MM.1S (cell line): ENCODE measurements at regions not wholly inside any gene's neighbourhood (a gene's known extent, or its start where the extent isn't known, plus 50 kb on each side); places are given as distances from the start of the nearest gene placed in this dataset.
"Not testable (repeated sequence)": the region's sequence is repeated elsewhere in the genome, so short reads cannot be mapped to it uniquely, and the experiment has no call there.

Experiments
- DNase-seq: peaks from one replicate; pipeline ENCODE4 v3.0.0-alpha.2; 2015
- H2AFZ ChIP-seq: fragments of 300-600 bp; sonication (generic); 2 replicates; pipeline ENCODE4 v1.6.0; 2016; ENCODE audit warnings: antibody characterized with exemption, low read length
- H3F3A ChIP-seq: fragments of 300-600 bp; sonication (generic); 2 replicates; pipeline ENCODE4 v1.6.1; 2016; ENCODE audit warnings: mild to moderate bottlenecking, antibody characterized with exemption, low read length, moderate library complexity, mixed read lengths; ENCODE audit not compliant: insufficient read depth
- H3K27ac ChIP-seq: fragments of 300-600 bp; sonication (generic); 2 replicates; pipeline ENCODE4 v1.5.1; 2016; ENCODE audit warnings: mild to moderate bottlenecking, low read length
- H3K27me3 ChIP-seq: fragments of 300-600 bp; sonication (generic); replicated peaks from 2 replicates; pipeline ENCODE4 v1.6.0; 2016; ENCODE audit warnings: low read length; ENCODE audit not compliant: insufficient read depth
- H3K36me3 ChIP-seq: fragments of 300-600 bp; sonication (generic); replicated peaks from 2 replicates; pipeline ENCODE4 v1.6.1; 2016; ENCODE audit warnings: mild to moderate bottlenecking, low read length, mixed read lengths; ENCODE audit not compliant: insufficient read depth
- H3K4me1 ChIP-seq: fragments of 300-600 bp; sonication (generic); 2 replicates; pipeline ENCODE4 v1.6.1; 2016; ENCODE audit warnings: low read length, mixed read lengths
- H3K4me2 ChIP-seq: fragments of 300-600 bp; sonication (generic); 2 replicates; pipeline ENCODE4 v1.6.0; 2016; ENCODE audit warnings: low read depth, low read length
- H3K4me3 ChIP-seq: fragments of 300-600 bp; sonication (generic); 2 replicates; pipeline ENCODE4 v1.5.1; 2016; ENCODE audit warnings: low read length, mixed read lengths
- H3K79me2 ChIP-seq: fragments of 300-600 bp; sonication (generic); 2 replicates; pipeline ENCODE4 v1.6.1; 2016; ENCODE audit warnings: mixed run types, low read length, mixed read lengths
- H3K9ac ChIP-seq: fragments of 300-600 bp; sonication (generic); 2 replicates; pipeline ENCODE4 v1.6.1; 2016; ENCODE audit warnings: low read length, mixed read lengths
- H3K9me2 ChIP-seq: fragments of 300-600 bp; sonication (generic); replicated peaks from 2 replicates; pipeline ENCODE4 v1.6.1; 2016; ENCODE audit warnings: mild to moderate bottlenecking, low read length, mixed read lengths; ENCODE audit not compliant: insufficient read depth
- H3K9me3 ChIP-seq: fragments of 300-600 bp; sonication (generic); replicated peaks from 2 replicates; pipeline ENCODE4 v1.6.1; 2016; ENCODE audit warnings: mild to moderate bottlenecking, low read length, mixed read lengths; ENCODE audit not compliant: insufficient read depth
- H4K20me1 ChIP-seq: fragments of 300-600 bp; sonication (generic); 2 replicates; pipeline ENCODE4 v1.6.1; 2016; ENCODE audit warnings: mild to moderate bottlenecking, low read length, moderate library complexity, mixed read lengths; ENCODE audit not compliant: insufficient read depth
- EZH2 ChIP-seq: fragments of 300-600 bp; sonication (generic); optimal IDR thresholded peaks from 2 replicates; pipeline ENCODE3; 2017; ENCODE audit warnings: low read depth, mild to moderate bottlenecking, antibody characterized with exemption, low read length, mixed read lengths
- EZH2phosphoT487 ChIP-seq: fragments of 300-600 bp; sonication (generic); IDR thresholded peaks from 2 replicates; pipeline ENCODE4 v1.6.1; 2018; ENCODE audit warnings: antibody characterized with exemption, low read length
- TF ChIP-seq, protein P1 (sequence below): fragments of 300-600 bp; sonication (generic); IDR thresholded peaks from 2 replicates; pipeline ENCODE4 v1.5.1; 2016; ENCODE audit warnings: antibody characterized with exemption, low read length, mixed read lengths

DNA sequence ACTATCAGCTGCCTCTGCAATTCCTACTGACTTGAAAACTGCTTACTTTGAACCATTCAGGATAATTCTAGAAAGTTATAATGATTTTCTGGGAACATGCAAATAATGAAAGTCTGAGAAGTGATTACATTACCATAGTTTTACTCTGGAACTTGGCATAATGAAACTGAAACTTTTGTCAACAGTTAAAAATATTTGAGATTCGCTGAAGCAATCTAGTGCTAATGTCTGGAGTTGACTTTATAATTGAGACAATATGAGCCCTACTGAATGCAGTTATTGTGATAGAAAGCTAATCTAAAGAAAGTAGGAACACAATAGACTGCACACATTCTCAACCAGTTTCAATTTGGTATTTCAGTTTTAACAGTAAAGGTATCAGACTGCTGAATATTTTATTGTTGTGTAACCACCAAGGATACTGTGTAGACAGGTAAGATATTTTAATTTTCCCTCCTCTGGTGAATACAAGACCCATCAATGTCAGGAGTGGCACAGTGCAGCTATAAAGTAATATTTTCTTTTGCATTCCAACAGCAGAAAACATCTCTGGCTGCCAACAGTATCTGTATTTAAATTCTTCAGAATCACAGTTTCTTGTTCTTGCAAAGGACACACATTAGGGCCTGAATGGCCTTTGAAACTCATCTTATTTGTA lies 483.5 kb downstream of the ATP23 start:
- peak; percentile 70 for DNase-seq
- no peaks in the 10 kb centered on the region for H3K9me2 ChIP-seq
- H3K79me2 ChIP-seq, result no peaks in the 10 kb centered on the region
- H3K27me3 ChIP-seq, result no peaks in the 10 kb centered on the region
- H3K36me3 ChIP-seq, result no peaks in the 10 kb centered on the region
- H2AFZ ChIP-seq, result no peak overlapping the region
- H3F3A ChIP-seq, result peaks cover 25% of the 10 kb centered on the region
- TF ChIP-seq EZH2phosphoT487, result no peak
- TF ChIP-seq, protein P1, sequence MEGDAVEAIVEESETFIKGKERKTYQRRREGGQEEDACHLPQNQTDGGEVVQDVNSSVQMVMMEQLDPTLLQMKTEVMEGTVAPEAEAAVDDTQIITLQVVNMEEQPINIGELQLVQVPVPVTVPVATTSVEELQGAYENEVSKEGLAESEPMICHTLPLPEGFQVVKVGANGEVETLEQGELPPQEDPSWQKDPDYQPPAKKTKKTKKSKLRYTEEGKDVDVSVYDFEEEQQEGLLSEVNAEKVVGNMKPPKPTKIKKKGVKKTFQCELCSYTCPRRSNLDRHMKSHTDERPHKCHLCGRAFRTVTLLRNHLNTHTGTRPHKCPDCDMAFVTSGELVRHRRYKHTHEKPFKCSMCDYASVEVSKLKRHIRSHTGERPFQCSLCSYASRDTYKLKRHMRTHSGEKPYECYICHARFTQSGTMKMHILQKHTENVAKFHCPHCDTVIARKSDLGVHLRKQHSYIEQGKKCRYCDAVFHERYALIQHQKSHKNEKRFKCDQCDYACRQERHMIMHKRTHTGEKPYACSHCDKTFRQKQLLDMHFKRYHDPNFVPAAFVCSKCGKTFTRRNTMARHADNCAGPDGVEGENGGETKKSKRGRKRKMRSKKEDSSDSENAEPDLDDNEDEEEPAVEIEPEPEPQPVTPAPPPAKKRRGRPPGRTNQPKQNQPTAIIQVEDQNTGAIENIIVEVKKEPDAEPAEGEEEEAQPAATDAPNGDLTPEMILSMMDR, result no peak
- TF ChIP-seq EZH2, result no peak
- peak overlapping the region; percentile 46 for H3K4me3 ChIP-seq
- peak overlapping the region; percentile 96 for H3K27ac ChIP-seq
- H3K9me3 ChIP-seq, result no peaks in the 10 kb centered on the region
- H3K4me1 ChIP-seq, result peaks cover 31% of the 10 kb centered on the region
- H3K4me2 ChIP-seq, result peak overlapping the region; percentile 73
- H3K9ac ChIP-seq, result peak overlapping the region; percentile 56; the same call in 1 of the 2 replicates
- H4K20me1 ChIP-seq, result no peaks in the 10 kb centered on the region

- Histone ChIP-seq H3K27ac (peak overlapping the region; percentile 96), H4K20me1 (no peaks in the 10 kb centered on the region), H3K4me2 (peak overlapping the region; percentile 73), H3K9me3 (no peaks in the 10 kb centered on the region), H3K4me3 (peak overlapping the region; percentile 48), H3K36me3 (no peaks in the 10 kb centered on the region), H3K79me2 (no peaks in the 10 kb centered on the region), H3K9ac (peak overlapping the region; percentile 56), H3K27me3 (no peaks in the 10 kb centered on the region), H2AFZ (peak overlapping the region; percentile 63), H3K9me2 (no peaks in the 10 kb centered on the region), H3F3A (peaks cover 25% of the 10 kb centered on the region), H3K4me1 (peaks cover 31% of the 10 kb centered on the region)
- no peak for TF ChIP-seq EZH2phosphoT487
- TF ChIP-seq, protein P1, result no peak
- no peak for TF ChIP-seq EZH2
- DNase-seq, result peak; percentile 87
Observed at GRCh38 chr12:58425481-58426392, 484.4 kb downstream of the ATP23 start.

DNA sequence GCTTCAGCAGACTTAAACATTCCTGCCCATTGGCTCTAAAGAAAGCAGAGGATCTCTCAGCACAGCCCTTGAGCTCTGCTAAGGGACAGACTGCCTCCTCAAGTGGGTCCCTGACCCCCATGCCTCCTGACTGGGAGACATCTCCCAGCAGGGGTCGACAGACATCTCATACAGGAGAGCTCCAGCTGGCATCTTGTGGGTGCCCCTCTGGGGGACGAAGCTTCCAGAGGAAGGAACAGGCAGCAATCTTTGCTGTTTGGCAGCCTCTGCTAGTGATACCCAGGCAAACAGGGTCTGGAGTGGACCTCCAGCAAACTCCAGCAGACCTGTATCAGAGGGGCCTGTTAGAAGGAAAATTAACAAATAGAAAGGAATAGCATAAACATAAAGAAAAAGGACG lies 485.1 kb downstream of the ATP23 start:
- H2AFZ ChIP-seq, result peak overlapping the region; percentile 63; the same call in 1 of the 2 replicates
- not testable (repeated sequence) for DNase-seq, H3K79me2 ChIP-seq, H4K20me1 ChIP-seq, H3K27me3 ChIP-seq, H3K9me2 ChIP-seq, H3K4me3 ChIP-seq, H3K36me3 ChIP-seq, H3K9me3 ChIP-seq
- peak overlapping the region; percentile 73; the same call in 1 of the 2 replicates for H3K4me2 ChIP-seq
- H3K27ac ChIP-seq, result peak overlapping the region; percentile 96; the same call in 1 of the 2 replicates
- H3K9ac ChIP-seq, result peak overlapping the region; percentile 56; the same call in 1 of the 2 replicates
- peaks cover 31% of the 10 kb centered on the region for H3K4me1 ChIP-seq
- H3F3A ChIP-seq, result peaks cover 25% of the 10 kb centered on the region
